PFSK-1 (cell line): ENCODE measurements at regions not wholly inside any gene's neighbourhood (a gene's known extent, or its start where the extent isn't known, plus 50 kb on each side); places are given as distances from the start of the nearest gene placed in this dataset.

ENCODE experiments used
- FOXP2 ChIP-seq: optimal IDR thresholded peaks from 2 replicates; pipeline ENCODE3; 2011; ENCODE audit warnings: borderline replicate concordance, control low read depth, inconsistent platforms; ENCODE audit not compliant: insufficient read depth; ENCODE audit errors: extremely low read length, extremely low read depth
- POLR2AphosphoS5 ChIP-seq: IDR thresholded peaks from 2 replicates; pipeline ENCODE4 v1.6.1; 2012; ENCODE audit warnings: low read depth, mild to moderate bottlenecking, control low read depth, low read length, moderate library complexity
- REST ChIP-seq, 2 experiments: IDR thresholded peaks; 2 replicates each; pipeline versions ENCODE4 v1.6.1 to v1.8.0; 2011 to 2012; ENCODE audit warnings: low read depth in 2 of 2, low read length in 2 of 2, control low read depth in 1 of 2, inconsistent platforms in 1 of 2, mild to moderate bottlenecking in 1 of 2, moderate library complexity in 1 of 2; ENCODE audit not compliant: insufficient read depth in 1 of 2
- SIN3A ChIP-seq: IDR thresholded peaks from 2 replicates; pipeline ENCODE4 v1.6.1; 2012; ENCODE audit warnings: mild to moderate bottlenecking, low read length, moderate library complexity, borderline replicate concordance; ENCODE audit not compliant: insufficient read depth
- TAF1 ChIP-seq: IDR thresholded peaks from 2 replicates; pipeline ENCODE4 v1.6.1; 2012; ENCODE audit warnings: low read length, control low read depth, borderline replicate concordance; ENCODE audit not compliant: insufficient read depth

GRCh38 chr2:195543063-195543462, 114.0 kb upstream of the SLC39A10 start:
- no peak for TF ChIP-seq REST (IDR thresholded peaks at IDR 0.05; ENCODE audit: insufficient read depth in 1 of 2, low read depth in 2 of 2, low read length in 2 of 2)

GRCh38 chr2:195542067-195542466, 115.0 kb upstream of the SLC39A10 start:
- TF ChIP-seq POLR2AphosphoS5 (no peak), REST (IDR thresholded peaks at IDR 0.05; ENCODE audit: insufficient read depth in 1 of 2, low read depth in 2 of 2, low read length in 2 of 2) (no peak), SIN3A (no peak), TAF1 (no peak), FOXP2 (no peak)

GRCh38 chr2:195538937-195539336, 118.1 kb upstream of the SLC39A10 start:
- no peak for TF ChIP-seq FOXP2
- no peak for TF ChIP-seq REST (IDR thresholded peaks at IDR 0.05; ENCODE audit: insufficient read depth in 1 of 2, low read depth in 2 of 2, low read length in 2 of 2)
- no peak for TF ChIP-seq SIN3A
- TF ChIP-seq TAF1: no peak
- no peak for TF ChIP-seq POLR2AphosphoS5

GRCh38 chr2:195537811-195538210, 119.2 kb upstream of the SLC39A10 start:
- TF ChIP-seq REST (IDR thresholded peaks at IDR 0.05; ENCODE audit: insufficient read depth in 1 of 2, low read depth in 2 of 2, low read length in 2 of 2) (no peak), SIN3A (no peak), POLR2AphosphoS5 (no peak), TAF1 (no peak), FOXP2 (no peak)

- no peak for TF ChIP-seq SIN3A
- no peak for TF ChIP-seq POLR2AphosphoS5
- no peak for TF ChIP-seq TAF1
- TF ChIP-seq REST (IDR thresholded peaks at IDR 0.05; ENCODE audit: insufficient read depth in 1 of 2, low read depth in 2 of 2, low read length in 2 of 2): no peak
- no peak for TF ChIP-seq FOXP2
Measured at GRCh38 chr2:195536906-195537305, 120.1 kb upstream of the SLC39A10 start.
